ENCODE measurements at regions not wholly inside any gene's neighbourhood (a gene's known extent, or its start where the extent isn't known, plus 50 kb on each side); places are given as distances from the start of the nearest gene placed in this dataset.

DNA sequence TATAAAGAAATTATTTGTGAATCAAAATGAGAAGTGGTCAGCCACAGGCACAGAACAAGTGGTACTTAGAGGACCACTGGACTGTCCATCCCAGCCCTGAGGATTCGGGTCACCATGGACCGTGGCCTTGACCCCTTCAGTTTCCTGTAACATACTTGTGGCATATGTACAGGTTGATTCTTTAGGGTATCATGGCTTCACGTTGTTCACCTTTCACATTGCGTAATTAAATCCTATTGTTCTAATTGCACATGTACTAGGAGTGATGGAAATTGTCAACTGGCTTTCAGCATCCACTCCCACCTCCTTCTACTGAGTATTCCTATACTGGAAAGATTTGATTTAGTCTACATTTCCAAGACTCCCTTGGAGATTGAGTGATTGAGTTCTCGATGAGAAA is 148.3 kb upstream of the GJB5 start:
- H3K4me3 ChIP-seq (ENCODE audit: low read depth, low read length, poor library complexity, severe bottlenecking): no peak overlapping the region
- no peak overlapping the region for H2AFZ ChIP-seq (ENCODE audit: low read length)
- H3K36me3 ChIP-seq (ENCODE audit: insufficient read depth, low read length): no peaks in the 10 kb centered on the region
- CTCF ChIA-PET (ENCODE audit: unreplicated experiment): no interaction called here
- no peaks in the 10 kb centered on the region for H3K9me3 ChIP-seq (ENCODE audit: low read length)
- DNase-seq (ENCODE audit: low spot score): no peak
- BruUV-seq (replicated peaks): no TSS peak
- H3K27ac ChIP-seq (ENCODE audit: low read depth, low read length, poor library complexity, severe bottlenecking): no peak overlapping the region
- H3K79me2 ChIP-seq (ENCODE audit: insufficient read depth, low read depth, low read length): no peaks in the 10 kb centered on the region
- intact Hi-C loops (cut with micrococcal nuclease; ENCODE audit: unreplicated experiment): no loop called here
- POLR2A ChIA-PET: no interaction called here
- H3K9me2 ChIP-seq (ENCODE audit: insufficient read depth, low read length): no peaks in the 10 kb centered on the region
- TF ChIP-seq EZH2phosphoT487 (IDR thresholded peaks at IDR 0.05; ENCODE audit: borderline replicate concordance, low read depth, low read length): no peak
- TF ChIP-seq, protein P1, sequence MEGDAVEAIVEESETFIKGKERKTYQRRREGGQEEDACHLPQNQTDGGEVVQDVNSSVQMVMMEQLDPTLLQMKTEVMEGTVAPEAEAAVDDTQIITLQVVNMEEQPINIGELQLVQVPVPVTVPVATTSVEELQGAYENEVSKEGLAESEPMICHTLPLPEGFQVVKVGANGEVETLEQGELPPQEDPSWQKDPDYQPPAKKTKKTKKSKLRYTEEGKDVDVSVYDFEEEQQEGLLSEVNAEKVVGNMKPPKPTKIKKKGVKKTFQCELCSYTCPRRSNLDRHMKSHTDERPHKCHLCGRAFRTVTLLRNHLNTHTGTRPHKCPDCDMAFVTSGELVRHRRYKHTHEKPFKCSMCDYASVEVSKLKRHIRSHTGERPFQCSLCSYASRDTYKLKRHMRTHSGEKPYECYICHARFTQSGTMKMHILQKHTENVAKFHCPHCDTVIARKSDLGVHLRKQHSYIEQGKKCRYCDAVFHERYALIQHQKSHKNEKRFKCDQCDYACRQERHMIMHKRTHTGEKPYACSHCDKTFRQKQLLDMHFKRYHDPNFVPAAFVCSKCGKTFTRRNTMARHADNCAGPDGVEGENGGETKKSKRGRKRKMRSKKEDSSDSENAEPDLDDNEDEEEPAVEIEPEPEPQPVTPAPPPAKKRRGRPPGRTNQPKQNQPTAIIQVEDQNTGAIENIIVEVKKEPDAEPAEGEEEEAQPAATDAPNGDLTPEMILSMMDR (conservative IDR thresholded peaks at IDR 0.05; ENCODE audit: low read length): no peak
- no peak overlapping the region for H3K4me2 ChIP-seq (ENCODE audit: low read length)
- H3K4me1 ChIP-seq (ENCODE audit: insufficient read depth, low read length, poor library complexity, severe bottlenecking): no peaks in the 10 kb centered on the region
- H4K20me1 ChIP-seq (ENCODE audit: insufficient read depth, low read length): no peaks in the 10 kb centered on the region

DNA sequence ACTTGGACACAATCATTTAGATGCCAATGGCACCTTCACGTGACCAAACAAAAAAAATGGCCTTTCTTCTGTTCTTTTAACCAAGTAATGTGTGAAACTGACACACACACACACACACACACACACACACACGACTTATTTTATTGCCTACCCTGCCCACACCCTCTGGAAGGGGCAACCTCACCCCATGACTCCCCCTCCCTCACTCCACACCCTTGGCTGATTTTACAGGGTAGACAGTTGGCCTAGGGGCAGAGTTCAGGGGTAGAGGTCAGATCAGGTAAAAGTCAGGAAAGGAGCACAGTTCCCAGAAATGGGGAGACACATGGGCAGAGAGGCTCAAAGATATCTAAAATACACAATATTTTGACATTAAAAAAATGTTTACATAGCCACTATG is 144.8 kb upstream of the GJB5 start:
- TF ChIP-seq, protein P1 (conservative IDR thresholded peaks at IDR 0.05; ENCODE audit: low read length): no peak
- no peak for TF ChIP-seq EZH2phosphoT487 (IDR thresholded peaks at IDR 0.05; ENCODE audit: borderline replicate concordance, low read depth, low read length)
- CTCF ChIA-PET (ENCODE audit: unreplicated experiment): no interaction called here

DNA sequence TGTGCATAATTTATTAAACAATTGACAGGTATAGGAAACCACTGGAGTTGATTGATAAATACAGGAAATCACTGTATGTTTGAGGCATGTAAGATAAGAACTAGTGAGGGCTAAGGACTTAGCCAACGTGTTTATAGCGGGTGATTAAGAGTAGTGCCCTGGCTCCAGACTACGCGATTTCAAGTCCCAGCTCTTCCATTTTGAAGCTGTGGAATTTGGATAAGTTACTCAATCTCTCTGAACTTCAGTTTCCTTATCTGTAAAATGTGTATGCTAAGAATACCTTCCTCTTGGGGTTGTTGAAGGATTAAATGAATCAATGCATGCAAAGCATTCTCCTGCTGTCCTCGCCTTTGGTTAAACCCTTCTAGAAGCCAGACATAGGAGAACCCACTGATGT is 143.3 kb upstream of the GJB5 start:
- CTCF ChIA-PET (ENCODE audit: unreplicated experiment): no interaction called here

More for the DNA sequence above, 144.8 kb upstream of the GJB5 start:
- H3K4me1 ChIP-seq (ENCODE audit: insufficient read depth, low read length, poor library complexity, severe bottlenecking): no peaks in the 10 kb centered on the region
- no peaks in the 10 kb centered on the region for H3K79me2 ChIP-seq (ENCODE audit: insufficient read depth, low read depth, low read length)
- no peak overlapping the region for H2AFZ ChIP-seq (ENCODE audit: low read length)
- no peaks in the 10 kb centered on the region for H3K9me3 ChIP-seq (ENCODE audit: low read length)
- no peaks in the 10 kb centered on the region for H3K9me2 ChIP-seq (ENCODE audit: insufficient read depth, low read length)
- intact Hi-C loops (cut with micrococcal nuclease; ENCODE audit: unreplicated experiment): no loop called here
- no peaks in the 10 kb centered on the region for H3K36me3 ChIP-seq (ENCODE audit: insufficient read depth, low read length)
- DNase-seq (ENCODE audit: low spot score): no peak
- POLR2A ChIA-PET: no interaction called here
- no peak overlapping the region for H3K27ac ChIP-seq (ENCODE audit: low read depth, low read length, poor library complexity, severe bottlenecking)
- no peak overlapping the region for H3K4me3 ChIP-seq (ENCODE audit: low read depth, low read length, poor library complexity, severe bottlenecking)
- no peaks in the 10 kb centered on the region for H4K20me1 ChIP-seq (ENCODE audit: insufficient read depth, low read length)
- BruUV-seq (replicated peaks): no TSS peak
- no peak overlapping the region for H3K4me2 ChIP-seq (ENCODE audit: low read length)

More for the DNA sequence above, 143.3 kb upstream of the GJB5 start:
- POLR2A ChIA-PET: no interaction called here
- Histone ChIP-seq H3K79me2 (ENCODE audit: insufficient read depth, low read depth, low read length) (no peaks in the 10 kb centered on the region), H3K4me1 (ENCODE audit: insufficient read depth, low read length, poor library complexity, severe bottlenecking) (no peaks in the 10 kb centered on the region), H3K4me2 (ENCODE audit: low read length) (no peak overlapping the region), H3K9me3 (ENCODE audit: low read length) (no peaks in the 10 kb centered on the region), H2AFZ (ENCODE audit: low read length) (no peak overlapping the region), H3K36me3 (ENCODE audit: insufficient read depth, low read length) (no peaks in the 10 kb centered on the region), H3K27ac (ENCODE audit: low read depth, low read length, poor library complexity, severe bottlenecking) (no peak overlapping the region), H3K4me3 (ENCODE audit: low read depth, low read length, poor library complexity, severe bottlenecking) (no peak overlapping the region), H3K9me2 (ENCODE audit: insufficient read depth, low read length) (no peaks in the 10 kb centered on the region), H4K20me1 (ENCODE audit: insufficient read depth, low read length) (no peaks in the 10 kb centered on the region)
- DNase-seq (ENCODE audit: low spot score): no peak
- BruUV-seq (replicated peaks): no TSS peak
- intact Hi-C loops (cut with micrococcal nuclease; ENCODE audit: unreplicated experiment): no loop called here
- no peak for TF ChIP-seq EZH2phosphoT487 (IDR thresholded peaks at IDR 0.05; ENCODE audit: borderline replicate concordance, low read depth, low read length)
- TF ChIP-seq, protein P1 (conservative IDR thresholded peaks at IDR 0.05; ENCODE audit: low read length): no peak

Measured in OCI-LY7 (cell line).